HEK293 (cell line): ENCODE measurements at regions not wholly inside any gene's neighbourhood (a gene's known extent, or its start where the extent isn't known, plus 50 kb on each side); places are given as distances from the start of the nearest gene placed in this dataset.

Source experiments
- CTCF ChIA-PET: fragments of 350-600 bp; formaldehyde crosslinking; extraction: SDS; loops from one replicate; lab custom pipeline; 2021; ENCODE audit warnings: antibody characterized with exemption; lab: Yijun Ruan, JAX
- POLR2A ChIA-PET: fragments of 300-600 bp; formaldehyde crosslinking; extraction: SDS; loops from one replicate; lab custom pipeline; 2020; ENCODE audit warnings: antibody characterized with exemption, inconsistent platforms; lab: Yijun Ruan, JAX
- H3K27ac ChIP-seq: fragments of 200-500 bp; sonication (Bioruptor generic); 2 replicates; pipeline ENCODE4 v1.5.1; 2014; ENCODE audit warnings: low read depth, low read length, control low read depth, inconsistent platforms; ENCODE audit errors: extremely low read depth
- H3K36me3 ChIP-seq, 2 experiments: fragments of 200-500 bp in 1 of 2; sonication (Bioruptor generic) in 1 of 2; 1 replicate in 1 of 2; 2 replicates in 1 of 2; pipeline ENCODE4 v1.5.1; 2014 to 2017; ENCODE audit warnings: inconsistent platforms in 2 of 2, low read length in 2 of 2; ENCODE audit not compliant: control insufficient read depth in 2 of 2, insufficient read depth in 1 of 2
- H3K4me1 ChIP-seq: fragments of 200-500 bp; sonication (Bioruptor generic); 2 replicates; pipeline ENCODE4 v1.5.1; 2014; ENCODE audit warnings: mild to moderate bottlenecking, low read length, inconsistent platforms; ENCODE audit not compliant: control insufficient read depth, insufficient read depth
- H3K4me3 ChIP-seq: 2 replicates; pipeline ENCODE4 v1.5.1; 2011; ENCODE audit warnings: low read depth, mild to moderate bottlenecking, control low read depth, low read length, moderate library complexity
- H3K9me3 ChIP-seq: fragments of 200-500 bp; sonication (Bioruptor generic); 2 replicates; pipeline ENCODE4 v1.5.1; 2014; ENCODE audit warnings: low read depth, low read length, inconsistent platforms; ENCODE audit not compliant: control insufficient read depth, insufficient read depth
- KLF9 ChIP-seq: fragments of 450-650 bp; formaldehyde crosslinking; IDR thresholded peaks from 2 replicates; pipeline ENCODE4 v1.5.1; 2016; ENCODE audit warnings: missing biosample characterization, missing genetic modification characterization, low read depth
- PRDM4 ChIP-seq: fragments of 450-650 bp; formaldehyde crosslinking; IDR thresholded peaks from 2 replicates; pipeline ENCODE4 v1.5.1; 2017; ENCODE audit warnings: missing biosample characterization, missing genetic modification characterization
- SCRT2 ChIP-seq: fragments of 450-650 bp; formaldehyde crosslinking; IDR thresholded peaks from 2 replicates; pipeline ENCODE4 v1.5.1; 2016; ENCODE audit warnings: missing biosample characterization, missing genetic modification characterization
- SP2 ChIP-seq: fragments of 450-650 bp; formaldehyde crosslinking; IDR thresholded peaks from 2 replicates; pipeline ENCODE4 v1.5.1; 2016; ENCODE audit warnings: missing biosample characterization, missing genetic modification characterization
- YY2 ChIP-seq: fragments of 450-650 bp; formaldehyde crosslinking; IDR thresholded peaks from 2 replicates; pipeline ENCODE4 v1.5.1; 2016; ENCODE audit warnings: missing biosample characterization, missing genetic modification characterization
- ZBTB48 ChIP-seq: fragments of 450-650 bp; formaldehyde crosslinking; IDR thresholded peaks from 2 replicates; pipeline ENCODE4 v1.5.1; 2016; ENCODE audit warnings: missing biosample characterization, missing genetic modification characterization
- ZNF138 ChIP-seq: fragments of 450-650 bp; formaldehyde crosslinking; IDR thresholded peaks from 2 replicates; pipeline ENCODE4 v1.5.1; 2016; ENCODE audit warnings: missing biosample characterization, missing genetic modification characterization, borderline replicate concordance
- ZNF140 ChIP-seq: fragments of 450-650 bp; formaldehyde crosslinking; IDR thresholded peaks from 2 replicates; pipeline ENCODE4 v1.5.1; 2016; ENCODE audit warnings: missing biosample characterization, missing genetic modification characterization
- ZNF274 ChIP-seq, 2 experiments: fragments of 200-500 bp in 1 of 2; fragments of 450-650 bp in 1 of 2; sonication (Bioruptor generic) in 1 of 2; formaldehyde crosslinking in 1 of 2; IDR thresholded peaks; 2 replicates each; pipeline versions ENCODE4 v1.5.1 to v1.6.1; 2014 to 2016; ENCODE audit warnings: borderline replicate concordance in 1 of 2, inconsistent platforms in 1 of 2, low read length in 1 of 2, missing biosample characterization in 1 of 2, missing genetic modification characterization in 1 of 2
- ZNF280D ChIP-seq: fragments of 450-650 bp; formaldehyde crosslinking; IDR thresholded peaks from 2 replicates; pipeline ENCODE4 v1.5.1; 2016; ENCODE audit warnings: missing biosample characterization, missing genetic modification characterization
- ZNF354C ChIP-seq: fragments of 450-650 bp; formaldehyde crosslinking; IDR thresholded peaks from 2 replicates; pipeline ENCODE4 v1.5.1; 2016; ENCODE audit warnings: missing biosample characterization, missing genetic modification characterization, low read depth, borderline replicate concordance
- ZNF391 ChIP-seq: fragments of 450-650 bp; formaldehyde crosslinking; IDR thresholded peaks from 2 replicates; pipeline ENCODE4 v1.5.1; 2016; ENCODE audit warnings: low read depth, missing biosample characterization, missing genetic modification characterization, borderline replicate concordance
- ZNF548 ChIP-seq: fragments of 450-650 bp; formaldehyde crosslinking; IDR thresholded peaks from 2 replicates; pipeline ENCODE4 v1.5.1; 2016; ENCODE audit warnings: missing biosample characterization, missing genetic modification characterization
- ZNF555 ChIP-seq: fragments of 450-650 bp; formaldehyde crosslinking; conservative IDR thresholded peaks from 2 replicates; pipeline ENCODE4 v1.5.1; 2017; ENCODE audit warnings: missing biosample characterization, mild to moderate bottlenecking, missing genetic modification characterization, inconsistent platforms
- ZNF639 ChIP-seq: fragments of 450-650 bp; formaldehyde crosslinking; IDR thresholded peaks from 2 replicates; pipeline ENCODE4 v1.5.1; 2016; ENCODE audit warnings: missing biosample characterization, missing genetic modification characterization
- ZNF670 ChIP-seq: fragments of 450-650 bp; formaldehyde crosslinking; IDR thresholded peaks from 2 replicates; pipeline ENCODE4 v1.5.1; 2016; ENCODE audit warnings: missing biosample characterization, missing genetic modification characterization, low read depth
- ZNF692 ChIP-seq: fragments of 450-650 bp; formaldehyde crosslinking; IDR thresholded peaks from 2 replicates; pipeline ENCODE4 v1.5.1; 2016; ENCODE audit warnings: missing biosample characterization, missing genetic modification characterization
- ZNF777 ChIP-seq: fragments of 450-650 bp; formaldehyde crosslinking; IDR thresholded peaks from 2 replicates; pipeline ENCODE4 v1.5.1; 2017; ENCODE audit warnings: missing biosample characterization, missing genetic modification characterization, borderline replicate concordance
- ZNF785 ChIP-seq: fragments of 450-650 bp; formaldehyde crosslinking; IDR thresholded peaks from 2 replicates; pipeline ENCODE4 v1.5.1; 2016; ENCODE audit warnings: missing biosample characterization, missing genetic modification characterization

GRCh38 chr5:83001796-83002381 lies 75.3 kb downstream of the TMEM167A start:
- no peak overlapping the region for H3K27ac ChIP-seq
- peaks cover 9% of the 10 kb centered on the region; the same call in 1 of the 2 replicates for H3K4me1 ChIP-seq
- POLR2A ChIA-PET: no interaction called here
- TF ChIP-seq ZNF280D (no peak), ZNF692 (tag by site-specific recombination) (no peak), YY2 (tag by site-specific recombination) (no peak), ZNF274 (IDR thresholded peaks at IDR 0.05; ENCODE audit: low read length) (no peak), ZNF274 (tag by site-specific recombination; IDR thresholded peaks at IDR 0.05; ENCODE audit: borderline replicate concordance) (no peak), PRDM4 (tag by site-specific recombination) (no peak), ZNF670 (tag by site-specific recombination) (no peak), ZNF354C (tag by site-specific recombination) (no peak), SCRT2 (tag by site-specific recombination) (no peak), ZNF391 (no peak), ZBTB48 (no peak), ZNF138 (no peak), ZNF548 (no peak), ZNF639 (no peak), ZNF777 (tag by site-specific recombination) (no peak), KLF9 (tag by site-specific recombination) (no peak), ZNF785 (tag by site-specific recombination) (no peak), ZNF140 (no peak), SP2 (tag by site-specific recombination) (no peak), ZNF555 (tag by site-specific recombination) (no peak)
- H3K9me3 ChIP-seq: no peaks in the 10 kb centered on the region
- no peaks in the 10 kb centered on the region for H3K36me3 ChIP-seq
- H3K4me3 ChIP-seq: no peak overlapping the region
- CTCF ChIA-PET: interaction anchor here (1.2 kb wide), 1 partner anchor 360 kb away, joined by 3 read pairs; no protein-coding TSS in a partner anchor
